GM19438 (cell line): ENCODE measurements at regions not wholly inside any gene's neighbourhood (a gene's known extent, or its start where the extent isn't known, plus 50 kb on each side); places are given as distances from the start of the nearest gene placed in this dataset.

ENCODE experiments used
- ATAC-seq: cut with Tn5 transposase; IDR thresholded peaks from one replicate; pipeline ENCODE4 v1.9.1; 2021; ENCODE audit warnings: low read depth; ENCODE audit not compliant: unreplicated experiment

DNA sequence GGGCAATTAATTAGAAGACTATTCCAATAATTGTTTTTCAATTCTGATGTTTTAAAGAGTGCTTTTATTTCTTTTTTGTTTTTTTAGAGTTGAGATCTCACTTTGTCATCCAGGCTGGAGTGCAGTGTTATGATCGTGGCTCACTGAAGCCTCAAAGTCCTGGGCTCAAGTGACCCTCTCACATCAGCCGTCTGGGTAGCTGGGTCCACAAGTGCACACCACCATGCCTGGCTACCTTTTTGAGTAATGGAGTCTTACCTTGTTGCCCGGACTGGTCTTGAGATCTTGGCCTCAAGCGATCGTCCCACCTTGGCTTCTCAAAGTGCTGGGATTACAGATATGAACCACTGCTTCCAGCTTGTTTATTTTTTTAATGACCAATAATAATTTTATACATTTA is 207.8 kb downstream of the NDFIP2 start:
- no peak for ATAC-seq

DNA sequence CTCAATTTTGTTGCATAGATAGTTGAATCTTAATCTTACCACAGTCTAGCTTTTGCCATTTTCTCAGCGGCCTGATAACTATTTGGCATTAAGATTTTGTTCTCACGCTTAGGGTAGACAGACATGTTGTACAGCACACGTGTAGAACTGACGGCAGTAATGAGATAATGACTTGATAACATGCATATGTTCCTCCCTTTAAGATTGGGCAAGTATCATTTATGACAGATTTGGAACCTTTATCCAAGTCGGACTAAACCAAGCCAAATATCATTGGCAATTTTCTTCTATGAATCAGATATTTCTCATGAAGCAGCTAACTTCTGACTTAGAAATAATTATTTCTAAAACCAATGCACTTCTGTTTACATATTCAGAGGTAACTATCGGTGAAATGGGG is 205.5 kb downstream of the NDFIP2 start:
- ATAC-seq = no peak

DNA sequence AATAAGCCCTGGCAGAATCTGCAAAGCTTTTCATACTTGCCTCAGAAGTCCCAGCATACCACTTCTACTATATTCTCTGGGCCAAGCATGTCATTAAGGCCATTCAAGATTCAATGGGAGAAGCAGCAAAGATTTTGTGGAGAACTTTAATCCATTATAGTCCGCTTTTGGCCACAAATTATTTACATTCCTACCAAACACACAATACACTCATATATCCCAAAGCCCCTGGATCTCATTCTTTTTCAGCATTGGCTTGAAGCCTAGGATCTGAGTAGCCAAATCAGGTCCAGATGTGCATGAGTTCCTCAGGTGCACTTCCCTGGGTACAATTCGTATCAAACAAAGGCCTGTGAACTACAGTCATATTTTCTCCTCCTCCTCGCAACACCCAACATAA is 203.4 kb downstream of the NDFIP2 start:
- ATAC-seq = no peak

DNA sequence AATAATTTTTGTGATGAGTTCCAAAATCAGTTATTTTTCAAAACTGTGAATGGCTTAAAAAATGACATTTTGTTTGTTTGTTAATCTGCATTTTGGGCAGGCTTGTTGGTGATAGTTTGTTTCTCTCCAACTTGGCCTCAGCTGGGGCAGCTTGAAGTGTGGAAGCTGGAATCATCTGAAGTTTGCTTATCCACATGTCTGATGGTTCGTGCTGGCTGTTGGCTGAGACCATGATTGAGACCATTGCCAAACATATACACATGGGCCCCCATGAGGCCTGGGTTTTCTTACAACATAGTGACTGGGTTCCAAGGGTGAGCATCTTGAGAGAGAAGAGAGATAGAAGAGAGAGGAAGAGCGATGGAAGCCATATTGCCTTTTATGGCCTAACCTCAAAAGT is 201.2 kb downstream of the NDFIP2 start:
- no peak for ATAC-seq

DNA sequence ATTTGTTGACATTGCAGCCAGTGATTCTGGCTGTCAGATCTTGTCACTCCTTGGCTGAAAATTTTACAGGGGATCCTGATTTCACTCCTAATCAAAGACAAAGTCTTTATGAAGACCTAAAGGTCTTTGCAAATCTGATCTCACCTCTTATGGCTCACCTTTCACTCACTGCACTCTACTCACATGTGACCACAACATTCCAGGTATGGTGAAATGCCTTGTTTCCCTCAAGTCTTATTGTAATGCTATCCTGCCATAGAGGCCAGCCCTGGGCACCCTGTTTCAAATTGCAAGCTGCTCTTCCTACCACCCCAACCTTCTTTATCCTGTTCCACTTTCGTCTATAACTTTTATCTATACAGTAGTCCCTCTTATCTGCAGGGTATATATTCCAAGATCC is 200.1 kb downstream of the NDFIP2 start:
- ATAC-seq = no peak

DNA sequence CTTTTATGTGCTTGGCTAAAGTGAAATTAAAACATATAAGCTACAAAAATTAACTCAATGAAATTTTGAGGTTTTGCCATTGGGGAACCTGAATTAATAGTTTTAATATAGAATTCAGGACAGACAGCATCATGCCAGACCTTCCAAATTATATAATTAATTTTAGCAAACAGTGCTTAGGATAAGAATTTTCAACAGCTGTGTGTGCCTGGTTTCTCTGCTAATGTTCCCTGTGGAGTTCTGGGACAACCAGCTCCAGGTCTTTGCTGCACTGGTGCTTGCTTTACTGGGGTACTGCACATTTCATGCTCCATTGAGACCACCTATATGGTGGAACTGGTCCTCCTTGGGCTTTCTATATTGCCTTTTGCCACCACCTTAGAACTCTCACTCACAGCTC is 199.5 kb downstream of the NDFIP2 start:
- no peak for ATAC-seq

DNA sequence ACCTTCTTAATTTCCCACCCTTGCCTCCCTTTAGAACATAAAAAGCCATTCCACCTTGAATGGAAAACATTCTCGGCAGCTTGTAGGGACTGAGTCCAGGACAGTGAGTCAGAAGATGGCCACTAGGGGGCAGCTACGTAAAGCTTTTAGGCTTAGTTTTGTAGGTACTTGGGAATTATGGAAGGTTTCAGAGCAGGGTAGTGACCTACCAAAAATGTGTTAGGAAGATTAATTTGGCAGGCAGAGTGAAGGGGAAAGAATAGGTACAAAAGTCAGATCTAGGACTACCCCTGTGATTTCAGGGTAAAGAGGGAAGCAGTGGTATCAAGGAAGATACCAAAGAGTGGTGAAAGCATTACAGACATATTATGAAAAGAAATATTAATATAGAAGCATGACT is 198.4 kb downstream of the NDFIP2 start:
- peak; percentile 75 for ATAC-seq

DNA sequence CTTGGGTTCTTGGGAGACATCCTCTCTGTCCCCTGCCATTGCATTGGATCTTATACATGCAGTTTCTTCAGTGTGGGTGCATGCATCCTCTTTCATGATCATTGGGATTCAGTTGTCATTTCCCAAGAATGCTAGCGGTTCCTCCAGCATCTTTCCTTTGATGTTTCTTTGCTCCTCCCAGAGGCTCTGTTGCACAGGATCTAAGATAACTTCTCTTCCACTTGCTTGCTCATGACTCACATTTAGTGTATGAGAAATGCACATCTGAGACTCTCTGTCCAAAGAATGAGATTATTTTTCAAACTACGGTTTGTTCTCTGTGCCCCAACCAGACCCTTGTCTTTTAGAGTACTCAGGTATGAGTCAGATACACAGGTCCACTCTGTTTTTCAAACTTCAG is 197.1 kb downstream of the NDFIP2 start:
- no peak for ATAC-seq

DNA sequence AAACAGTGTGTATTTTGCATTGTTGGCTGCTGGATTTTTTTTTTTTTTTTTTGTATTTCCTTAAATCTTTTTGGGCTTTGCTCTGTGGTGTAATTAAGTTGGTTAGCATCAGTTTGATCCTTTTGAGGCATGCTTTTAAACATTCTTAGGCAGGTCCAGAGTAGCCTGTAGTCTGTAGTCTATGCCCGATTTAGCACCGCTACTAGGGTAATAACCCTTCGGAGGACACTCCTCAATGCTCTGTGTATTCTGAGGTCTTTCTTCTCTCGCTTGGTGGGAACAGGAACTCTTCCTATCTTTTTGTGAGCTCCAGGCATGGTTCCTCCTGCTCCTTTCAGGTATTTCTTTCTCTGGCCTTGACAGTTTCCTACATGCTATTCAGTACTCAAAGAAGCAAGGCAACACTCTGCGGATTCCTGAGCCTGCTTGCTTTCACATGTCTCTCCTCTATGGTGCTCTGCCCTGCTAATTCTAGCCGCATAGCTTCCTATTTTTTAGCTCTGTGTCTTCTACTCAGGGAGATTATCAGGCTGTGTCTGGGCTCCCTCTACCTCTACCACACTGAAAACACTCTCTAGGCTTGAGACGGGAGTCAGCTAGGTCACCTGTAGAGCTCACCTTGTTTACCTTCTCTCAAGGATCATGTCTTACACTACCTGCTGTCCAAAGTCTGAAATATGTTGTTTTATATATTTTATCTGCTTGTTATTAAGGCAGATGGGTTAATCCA is 195.1 kb downstream of the NDFIP2 start:
- ATAC-seq = no peak

DNA sequence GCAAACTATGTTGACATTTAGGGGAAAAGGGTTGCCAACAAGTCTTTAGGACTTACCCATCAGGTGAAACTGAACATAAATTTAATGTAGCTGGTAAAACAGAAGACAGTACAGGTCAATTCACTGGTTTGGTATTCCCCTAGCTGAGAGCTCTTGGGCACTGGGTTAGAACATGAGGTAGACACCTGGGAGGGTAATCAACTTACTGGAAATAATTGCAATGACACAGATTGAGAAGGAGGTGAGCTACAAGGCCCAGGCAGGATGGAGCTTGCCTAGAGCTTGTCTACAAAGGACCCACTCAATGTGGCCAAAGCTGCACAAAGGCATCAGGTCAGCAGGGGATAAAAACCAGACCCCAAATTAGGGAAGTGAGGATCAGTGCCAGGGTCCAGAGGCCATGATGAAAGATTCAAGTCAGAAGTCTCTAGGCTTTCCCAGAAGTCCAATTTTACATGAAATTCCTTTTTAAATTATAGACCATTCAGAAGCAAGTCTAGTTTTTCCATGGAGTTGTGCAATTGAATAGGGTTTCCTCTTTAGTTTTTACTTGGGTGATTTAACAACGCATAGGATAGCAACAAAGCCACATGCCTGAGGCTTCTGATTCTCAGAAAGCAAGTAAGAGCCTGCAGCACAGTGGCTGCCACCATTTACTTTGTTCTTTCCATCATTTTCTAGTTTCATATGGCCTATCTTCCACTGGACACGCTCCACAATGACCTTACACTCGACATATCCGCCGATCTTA is 194.0 kb downstream of the NDFIP2 start:
- no peak for ATAC-seq

DNA sequence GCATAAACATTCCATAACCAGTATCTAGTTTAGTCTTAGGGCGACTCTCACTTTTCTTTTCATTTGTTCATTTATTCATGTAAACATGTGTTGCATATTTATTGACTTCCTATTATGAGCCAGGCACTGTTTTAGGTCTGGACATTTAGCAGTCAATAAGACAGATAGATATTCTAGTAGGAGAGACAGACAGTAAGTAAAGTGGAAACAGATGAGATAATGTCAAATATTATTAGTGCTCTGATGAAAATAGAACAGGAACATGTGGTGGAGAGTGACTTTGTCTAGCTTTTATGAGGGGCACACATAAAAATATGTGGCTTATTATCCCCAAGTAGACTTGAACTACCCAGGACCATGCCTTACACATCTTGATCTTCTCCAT is 193.0 kb downstream of the NDFIP2 start:
- no peak for ATAC-seq

DNA sequence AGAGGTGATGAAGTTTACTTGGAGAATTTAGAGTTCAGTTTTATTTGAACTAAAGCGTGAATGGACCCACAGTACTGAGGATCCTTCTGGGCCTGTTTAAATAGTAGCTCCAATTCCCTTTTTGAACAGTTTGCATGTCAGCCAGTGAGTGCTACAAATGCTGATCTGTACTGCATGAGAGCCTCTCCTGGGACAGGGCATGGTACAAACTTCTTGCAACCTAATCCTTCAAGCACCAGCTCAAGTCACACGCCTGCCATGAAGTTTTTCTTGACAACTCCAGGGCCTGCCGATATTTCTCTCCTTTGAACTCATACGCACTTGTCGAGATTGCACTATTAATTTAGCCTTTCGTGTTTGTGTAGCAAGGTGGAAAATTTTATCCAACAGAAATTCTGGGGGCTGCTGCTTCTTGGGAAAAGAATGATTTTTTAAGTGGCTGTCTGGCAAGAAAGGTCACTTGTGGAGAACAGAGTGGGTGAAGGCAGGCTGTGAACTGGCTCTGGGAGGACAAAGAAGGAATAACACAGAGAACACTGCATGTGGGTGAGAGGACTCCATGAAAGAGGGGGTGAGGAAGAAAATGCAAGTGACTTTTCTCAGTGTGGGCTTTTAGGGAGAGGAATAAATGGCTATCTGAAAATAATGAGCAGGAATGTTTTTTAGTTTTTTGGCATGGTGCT is 192.5 kb downstream of the NDFIP2 start:
- ATAC-seq = no peak

DNA sequence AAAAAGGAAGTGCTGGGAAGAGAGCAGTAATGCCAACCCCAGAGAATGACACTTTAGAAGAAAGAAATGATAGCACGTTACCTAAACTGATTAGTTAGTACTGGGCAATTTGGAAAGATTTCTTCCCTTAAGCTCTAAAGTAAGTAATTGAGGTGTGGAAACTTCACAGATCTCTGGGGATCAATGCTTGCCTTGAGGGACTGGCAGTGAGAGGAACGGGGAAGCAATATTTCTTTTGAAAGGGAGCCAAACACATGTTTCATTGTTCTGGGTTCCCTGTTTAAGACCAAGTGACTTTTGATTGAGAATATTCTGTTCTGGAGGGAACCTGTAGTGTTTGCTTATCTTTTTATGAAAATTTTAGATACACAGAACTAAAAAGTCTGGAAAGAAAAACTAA is 190.5 kb downstream of the NDFIP2 start:
- no peak for ATAC-seq

DNA sequence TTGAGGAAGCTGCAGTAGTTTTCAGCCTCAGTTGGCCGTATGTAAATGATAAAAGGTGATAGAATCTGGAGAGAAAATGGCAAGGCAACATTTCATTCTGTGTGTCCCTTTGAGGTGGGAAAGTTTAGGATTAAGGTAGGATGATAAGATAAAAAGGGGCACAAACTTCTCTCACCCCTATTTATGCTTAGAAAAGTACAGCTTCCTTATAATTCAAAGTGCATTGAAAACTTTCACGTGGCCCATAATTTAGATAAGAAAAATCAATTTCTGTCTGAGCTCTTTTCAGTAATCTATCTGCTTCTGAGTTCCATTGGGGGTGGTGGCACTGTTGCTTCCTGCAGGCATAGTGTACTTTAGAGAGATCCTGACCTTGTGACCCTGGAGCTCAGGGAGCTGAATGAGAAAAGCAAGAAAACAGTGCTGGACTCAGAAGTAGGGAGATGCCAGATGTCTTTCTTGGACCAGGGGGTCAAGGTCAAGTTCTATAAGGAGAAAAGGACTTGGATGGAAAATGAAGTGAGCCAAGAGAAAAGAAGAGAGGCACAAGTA is 187.3 kb downstream of the NDFIP2 start:
- no peak for ATAC-seq

DNA sequence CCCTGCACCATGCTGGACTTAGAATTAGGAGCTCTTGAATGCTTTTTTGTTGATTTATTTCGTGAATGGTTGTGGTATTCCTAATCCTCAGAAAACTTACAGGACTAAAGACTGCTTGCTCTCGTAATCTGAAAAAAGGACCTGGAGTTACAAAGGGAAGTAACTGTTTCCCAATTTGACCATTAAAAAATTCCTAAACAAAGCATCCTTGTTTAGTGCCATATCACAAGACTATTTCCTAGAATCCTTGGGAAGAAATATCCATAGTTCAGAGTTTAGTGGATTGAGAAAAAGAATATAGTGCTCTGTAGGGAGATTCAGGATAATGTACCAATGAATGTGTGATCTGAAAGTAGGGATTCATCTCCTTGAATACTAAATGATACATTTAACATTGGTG is 186.8 kb downstream of the NDFIP2 start:
- ATAC-seq = no peak

DNA sequence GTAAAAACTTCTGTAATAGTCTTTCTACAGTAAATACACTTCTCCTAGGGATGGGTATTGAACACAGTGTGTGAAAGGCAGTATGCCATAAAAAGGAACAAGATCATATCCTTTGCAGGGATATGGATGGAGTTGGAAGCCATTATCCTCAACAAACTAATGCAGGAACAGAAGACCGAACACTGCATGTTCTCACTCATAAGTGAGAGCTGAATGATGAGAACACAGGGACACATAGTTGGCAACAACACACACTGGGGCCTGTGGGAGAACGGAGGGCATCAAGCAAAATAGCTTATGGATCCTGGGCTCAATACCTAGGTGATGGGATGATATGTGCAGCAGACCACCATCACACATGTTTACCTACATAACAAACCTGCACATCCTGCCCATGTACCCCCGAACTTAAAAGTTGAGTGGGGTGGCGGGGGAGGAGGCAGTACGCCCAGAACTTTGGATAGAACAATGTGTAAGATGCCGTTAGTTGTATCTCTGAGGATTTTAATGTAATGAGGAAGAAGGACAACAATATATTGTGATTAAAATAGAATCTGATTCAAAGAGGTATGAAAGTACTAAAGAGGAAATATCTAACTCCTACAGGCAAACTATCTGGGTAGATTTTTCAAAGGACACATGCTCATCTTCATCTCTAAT is 183.2 kb downstream of the NDFIP2 start:
- ATAC-seq = no peak

DNA sequence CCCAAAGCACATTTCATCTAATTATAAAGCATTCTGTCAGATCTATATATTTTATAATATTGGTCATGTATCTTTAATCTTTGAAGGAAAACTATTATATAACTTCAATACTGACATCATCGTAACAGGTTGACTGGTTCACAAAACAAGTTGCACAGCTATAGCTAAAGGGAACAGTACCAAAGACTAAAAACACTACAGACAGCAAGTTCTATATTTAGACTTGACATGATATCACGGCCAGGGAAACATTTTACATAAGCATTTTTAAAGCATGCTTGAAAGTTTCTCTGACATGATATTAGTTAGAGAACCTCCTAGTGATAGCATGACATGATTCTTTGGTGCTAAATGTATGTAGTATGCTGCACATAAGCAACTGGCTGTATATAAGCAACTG is 182.5 kb downstream of the NDFIP2 start:
- ATAC-seq = no peak

DNA sequence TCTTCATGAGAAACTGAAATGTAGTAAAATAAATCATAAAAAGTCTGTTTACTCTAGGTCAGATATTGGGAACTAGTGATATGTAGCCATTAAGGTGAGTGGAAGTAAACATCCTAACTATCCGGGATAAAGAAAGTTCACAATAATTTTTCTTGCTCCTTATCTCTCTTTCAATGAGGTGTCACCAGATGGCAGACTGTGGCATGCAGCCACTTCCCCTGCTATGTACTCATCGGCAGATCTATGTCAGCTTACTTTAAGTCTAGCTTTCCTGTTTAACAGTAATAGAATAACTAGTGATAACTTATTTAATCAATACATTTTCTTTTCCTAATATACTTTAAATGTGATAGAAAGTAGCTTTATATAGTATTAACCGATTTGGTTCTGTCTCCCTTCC is 181.9 kb downstream of the NDFIP2 start:
- no peak for ATAC-seq

DNA sequence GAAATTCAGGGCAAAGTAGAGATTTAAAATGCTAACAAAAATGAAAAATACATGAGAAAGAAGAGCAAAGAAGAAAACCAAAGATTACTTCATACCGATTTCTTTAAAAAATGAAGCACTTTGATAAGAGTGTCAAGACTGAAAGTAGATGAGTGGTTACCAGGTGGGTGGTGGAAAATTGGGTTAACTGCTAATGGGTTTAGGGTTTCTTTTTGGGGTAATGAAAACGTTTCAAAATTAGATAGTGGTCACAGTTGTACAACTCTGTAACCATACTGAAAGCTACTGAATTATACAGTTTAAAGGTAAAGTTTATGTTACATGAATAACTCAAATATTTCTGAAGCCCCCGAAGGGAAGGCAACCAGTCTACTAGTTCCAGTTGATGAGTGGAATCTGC is 179.4 kb downstream of the NDFIP2 start:
- no peak for ATAC-seq

DNA sequence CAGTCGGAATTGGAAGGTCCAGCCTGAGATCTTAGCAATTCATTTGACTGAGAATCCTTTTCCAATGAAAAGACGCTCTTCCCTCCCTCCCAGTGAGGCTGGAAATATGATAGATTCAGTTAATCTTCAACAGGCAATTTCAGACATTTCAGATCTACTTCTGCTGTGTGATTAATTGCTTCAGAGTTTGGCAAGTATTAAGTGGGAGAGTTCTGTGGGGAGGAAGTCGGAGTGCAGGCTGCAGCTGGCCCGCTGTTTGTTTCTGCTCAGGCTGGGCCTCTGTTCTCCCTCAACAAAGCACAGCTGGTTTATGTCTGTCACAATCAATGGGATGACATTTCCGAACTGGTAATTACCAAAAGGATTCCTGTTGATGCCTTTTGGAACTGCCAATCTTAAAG is 178.2 kb downstream of the NDFIP2 start:
- no peak for ATAC-seq
